Cardiac muscle cell (in vitro differentiated cells and primary cell): ENCODE measurements at regions not wholly inside any gene's neighbourhood (a gene's known extent, or its start where the extent isn't known, plus 50 kb on each side); places are given as distances from the start of the nearest gene placed in this dataset.
"Not testable (repeated sequence)": the region's sequence is repeated elsewhere in the genome, so short reads cannot be mapped to it uniquely, and the experiment has no call there.

Experiments
- DNase-seq, 2 donors: peaks; one replicate each; pipeline versions ENCODE4 v3.0.0 to v3.0.0-alpha.2; 2010 to 2017; ENCODE audit warnings: low read depth in 1 of 2, low spot score in 1 of 2
- H3K27ac ChIP-seq: fragments of 200-600 bp; sonication (generic); 2 replicates; pipeline ENCODE4 v1.5.1; 2016
- H3K27me3 ChIP-seq: fragments of 200-600 bp; sonication (generic); 2 replicates; pipeline ENCODE4 v1.6.0; 2016; ENCODE audit warnings: control low read depth
- H3K36me3 ChIP-seq: fragments of 200-600 bp; sonication (generic); 2 replicates; pipeline ENCODE4 v1.5.1; 2016; ENCODE audit warnings: control low read depth
- H3K4me1 ChIP-seq: fragments of 200-600 bp; sonication (generic); 2 replicates; pipeline ENCODE4 v1.8.1; 2017; ENCODE audit warnings: low read depth, mild to moderate bottlenecking, mixed run types
- H3K4me3 ChIP-seq: fragments of 200-600 bp; sonication (generic); 2 replicates; pipeline ENCODE4 v1.5.1; 2016; ENCODE audit warnings: mild to moderate bottlenecking
- H3K9me3 ChIP-seq: fragments of 200-600 bp; sonication (generic); 2 replicates; pipeline ENCODE4 v1.5.1; 2017; ENCODE audit warnings: low read depth, mild to moderate bottlenecking, control low read depth
- TF ChIP-seq, protein P1 (sequence below): IDR thresholded peaks from 2 replicates; pipeline ENCODE4 v1.5.1; 2012; ENCODE audit warnings: low read depth, mild to moderate bottlenecking, low read length

DNA sequence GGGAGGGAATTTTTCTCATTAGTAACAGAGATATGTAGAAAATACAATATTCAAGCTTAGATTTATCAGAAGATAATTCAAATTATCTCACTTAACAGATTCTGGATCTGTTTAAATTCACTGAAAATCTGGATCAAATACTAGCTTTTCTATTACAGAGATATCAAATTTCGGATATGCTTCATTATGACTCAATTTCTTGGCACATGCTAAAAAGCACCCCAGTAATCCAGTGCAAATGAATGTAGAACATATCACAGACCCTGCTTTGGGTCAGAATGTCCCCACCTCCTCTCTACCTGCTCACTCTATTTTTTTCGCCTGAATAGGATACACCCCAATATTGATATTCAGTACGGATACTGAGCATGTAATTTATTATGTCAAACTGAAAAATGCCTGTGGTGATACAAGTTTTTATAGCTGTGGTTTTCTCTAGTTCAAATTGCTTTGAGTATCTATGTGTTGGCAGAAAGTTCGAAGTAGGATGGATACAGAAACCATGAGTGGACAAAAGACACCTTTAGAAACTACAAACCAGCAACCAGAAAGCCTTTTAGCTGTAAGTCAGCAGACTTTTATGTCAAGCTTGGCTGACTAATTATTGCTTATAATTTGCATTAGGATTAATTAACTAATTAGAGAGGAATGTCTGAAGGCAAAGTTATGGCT, 290.0 kb downstream of the TFAP2B start:
- no peak for DNase-seq

DNA sequence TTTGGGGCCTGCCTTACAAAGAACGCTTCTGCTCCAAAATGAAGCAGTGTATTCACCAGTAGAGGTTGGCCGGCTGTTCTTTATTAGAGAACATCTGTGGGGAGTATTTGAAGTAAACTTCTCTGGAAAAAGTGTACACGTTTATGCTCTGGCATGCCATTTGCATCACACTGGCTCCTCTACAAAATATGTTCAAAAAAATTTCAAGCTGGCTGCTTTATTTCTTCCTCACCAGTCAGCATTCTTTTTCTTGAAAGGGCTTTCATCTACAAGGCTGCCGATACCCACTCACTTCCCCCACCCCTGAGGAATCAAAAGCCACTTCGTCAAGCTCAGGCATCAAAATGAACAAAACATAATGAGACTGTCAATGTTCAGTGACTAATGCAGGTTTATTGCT, 294.1 kb downstream of the TFAP2B start:
- H3K27me3 ChIP-seq: no peaks in the 10 kb centered on the region
- H3K4me1 ChIP-seq: peaks cover 5% of the 10 kb centered on the region
- H3K27ac ChIP-seq: no peak overlapping the region
- no peaks in the 10 kb centered on the region for H3K9me3 ChIP-seq
- TF ChIP-seq, protein P1, sequence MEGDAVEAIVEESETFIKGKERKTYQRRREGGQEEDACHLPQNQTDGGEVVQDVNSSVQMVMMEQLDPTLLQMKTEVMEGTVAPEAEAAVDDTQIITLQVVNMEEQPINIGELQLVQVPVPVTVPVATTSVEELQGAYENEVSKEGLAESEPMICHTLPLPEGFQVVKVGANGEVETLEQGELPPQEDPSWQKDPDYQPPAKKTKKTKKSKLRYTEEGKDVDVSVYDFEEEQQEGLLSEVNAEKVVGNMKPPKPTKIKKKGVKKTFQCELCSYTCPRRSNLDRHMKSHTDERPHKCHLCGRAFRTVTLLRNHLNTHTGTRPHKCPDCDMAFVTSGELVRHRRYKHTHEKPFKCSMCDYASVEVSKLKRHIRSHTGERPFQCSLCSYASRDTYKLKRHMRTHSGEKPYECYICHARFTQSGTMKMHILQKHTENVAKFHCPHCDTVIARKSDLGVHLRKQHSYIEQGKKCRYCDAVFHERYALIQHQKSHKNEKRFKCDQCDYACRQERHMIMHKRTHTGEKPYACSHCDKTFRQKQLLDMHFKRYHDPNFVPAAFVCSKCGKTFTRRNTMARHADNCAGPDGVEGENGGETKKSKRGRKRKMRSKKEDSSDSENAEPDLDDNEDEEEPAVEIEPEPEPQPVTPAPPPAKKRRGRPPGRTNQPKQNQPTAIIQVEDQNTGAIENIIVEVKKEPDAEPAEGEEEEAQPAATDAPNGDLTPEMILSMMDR: no peak
- no peak for DNase-seq
- H3K4me3 ChIP-seq: no peak overlapping the region
- H3K36me3 ChIP-seq: no peaks in the 10 kb centered on the region

More for the DNA sequence above, 290.0 kb downstream of the TFAP2B start:
- Histone ChIP-seq H3K9me3 (no peaks in the 10 kb centered on the region), H3K4me1 (no peaks in the 10 kb centered on the region), H3K27ac (no peak overlapping the region), H3K36me3 (no peaks in the 10 kb centered on the region), H3K27me3 (no peaks in the 10 kb centered on the region), H3K4me3 (no peak overlapping the region)
- TF ChIP-seq, protein P1: no peak

- DNase-seq: no peak
- H3K27ac ChIP-seq: no peak overlapping the region
- no peaks in the 10 kb centered on the region for H3K36me3 ChIP-seq
- no peaks in the 10 kb centered on the region for H3K27me3 ChIP-seq
- no peaks in the 10 kb centered on the region for H3K9me3 ChIP-seq
- no peak overlapping the region for H3K4me3 ChIP-seq
- TF ChIP-seq, protein P1: no peak
- peaks cover 5% of the 10 kb centered on the region for H3K4me1 ChIP-seq
Measured at GRCh38 chr6:51116723-51117122, 298.1 kb downstream of the TFAP2B start.

DNA sequence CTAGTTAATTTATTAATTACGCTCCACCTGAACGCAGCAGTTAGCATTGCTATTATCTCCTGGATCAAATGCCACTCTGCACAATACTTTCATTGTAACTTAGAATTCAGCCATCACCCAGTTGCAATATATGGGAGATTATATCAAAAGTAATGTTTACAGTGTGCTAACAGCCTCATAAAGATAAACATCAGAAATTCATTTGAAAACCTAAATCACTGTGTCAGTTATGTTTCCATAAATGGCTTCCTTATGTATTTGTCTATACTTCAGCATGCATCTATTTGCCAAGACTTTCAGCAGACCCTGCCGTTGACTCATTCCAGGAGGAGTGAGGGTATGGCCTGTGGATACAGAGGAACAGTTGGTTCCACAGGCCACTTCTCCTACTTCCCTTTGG, 300.1 kb downstream of the TFAP2B start:
- Histone ChIP-seq H3K4me1 (peaks cover 5% of the 10 kb centered on the region), H3K4me3 (no peak overlapping the region), H3K27ac (no peak overlapping the region), H3K27me3 (no peaks in the 10 kb centered on the region), H3K36me3 (no peaks in the 10 kb centered on the region), H3K9me3 (no peaks in the 10 kb centered on the region)
- TF ChIP-seq, protein P1: no peak
- no peak for DNase-seq

- TF ChIP-seq, protein P1: no peak
- Histone ChIP-seq H3K9me3 (no peaks in the 10 kb centered on the region), H3K27ac (no peak overlapping the region)
Measured at GRCh38 chr6:51120016-51120415, 301.3 kb downstream of the TFAP2B start.

DNA sequence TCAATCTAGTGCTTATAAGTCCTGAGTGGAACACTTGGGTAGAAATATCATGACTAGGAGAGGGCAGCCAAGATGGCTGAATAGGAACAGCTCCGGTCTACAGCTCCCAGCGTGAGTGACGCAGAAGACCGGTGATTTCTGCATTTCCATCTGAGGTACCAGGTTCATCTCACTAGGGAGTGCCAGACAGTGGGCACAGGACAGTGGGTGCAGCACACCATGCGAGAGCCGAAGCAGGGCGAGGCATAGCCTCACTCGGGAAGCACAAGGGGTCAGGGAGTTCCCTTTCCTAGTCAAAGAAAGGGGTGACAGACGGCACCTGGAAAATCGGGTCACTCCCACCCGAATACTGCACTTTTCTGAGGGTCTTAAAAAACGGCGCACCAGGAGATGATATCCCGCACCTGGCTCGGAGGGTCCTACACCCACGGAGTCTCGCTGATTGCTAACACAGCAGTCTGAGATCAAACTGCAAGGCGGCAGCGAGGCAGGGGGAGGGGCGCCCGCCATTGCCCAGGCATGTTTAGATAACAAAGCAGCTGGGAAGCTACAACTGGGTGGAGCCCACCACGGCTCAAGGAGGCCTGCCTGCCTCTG, 302.8 kb downstream of the TFAP2B start:
- not testable (repeated sequence) for DNase-seq, H3K36me3 ChIP-seq, H3K4me3 ChIP-seq, H3K27ac ChIP-seq, H3K9me3 ChIP-seq, H3K4me1 ChIP-seq, H3K27me3 ChIP-seq

More at GRCh38 chr6:51120016-51120415, 301.3 kb downstream of the TFAP2B start:
- H3K36me3 ChIP-seq: no peaks in the 10 kb centered on the region
- H3K4me3 ChIP-seq: no peak overlapping the region
- H3K4me1 ChIP-seq: peaks cover 5% of the 10 kb centered on the region
- H3K27me3 ChIP-seq: no peaks in the 10 kb centered on the region
- no peak for DNase-seq
